HUES48 (cell line): ENCODE measurements at regions not wholly inside any gene's neighbourhood (a gene's known extent, or its start where the extent isn't known, plus 50 kb on each side); places are given as distances from the start of the nearest gene placed in this dataset.

Experiments
- H3K27ac ChIP-seq: one replicate; pipeline ENCODE4 v1.7.0; 2013; ENCODE audit warnings: low read depth, low read length, inconsistent platforms
- H3K27me3 ChIP-seq: 2 replicates; pipeline ENCODE4 v1.6.1; 2013; ENCODE audit warnings: mild to moderate bottlenecking, low read length; ENCODE audit not compliant: control insufficient read depth, insufficient read depth
- H3K36me3 ChIP-seq: 2 replicates; pipeline ENCODE4 v1.6.1; 2013; ENCODE audit warnings: low read length; ENCODE audit not compliant: control insufficient read depth, insufficient read depth
- H3K4me1 ChIP-seq: 2 replicates; pipeline ENCODE4 v1.6.1; 2013; ENCODE audit warnings: mild to moderate bottlenecking, low read length; ENCODE audit not compliant: control insufficient read depth, insufficient read depth
- H3K4me3 ChIP-seq: 2 replicates; pipeline ENCODE4 v1.5.1; 2013; ENCODE audit warnings: mild to moderate bottlenecking, low read depth, low read length
- H3K9ac ChIP-seq: 2 replicates; pipeline ENCODE4 v1.6.1; 2013; ENCODE audit warnings: mild to moderate bottlenecking, low read depth, low read length, moderate library complexity
- H3K9me3 ChIP-seq: 2 replicates; pipeline ENCODE4 v1.6.1; 2013; ENCODE audit warnings: low read length; ENCODE audit not compliant: control insufficient read depth, insufficient read depth

DNA sequence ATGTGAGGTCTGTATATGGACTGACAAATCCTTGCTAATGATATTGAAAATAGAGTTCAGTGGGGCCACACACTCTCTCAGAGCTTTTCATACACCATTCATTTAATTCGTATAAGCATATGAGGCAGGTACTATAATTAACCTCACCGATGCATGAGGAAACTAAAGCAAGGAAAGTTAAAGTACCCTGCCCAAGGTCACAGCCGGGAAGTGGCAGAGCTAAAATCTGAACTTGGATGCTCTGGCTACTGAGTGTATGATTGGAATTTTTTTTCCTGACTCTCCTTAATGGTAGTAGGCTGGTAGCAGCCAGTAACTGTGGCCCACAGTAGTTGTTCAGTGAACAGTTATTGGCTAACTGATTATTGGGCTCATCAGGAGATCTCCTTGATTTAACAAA is 135.3 kb downstream of the NUDT12 start:
- Histone ChIP-seq H3K9ac (no peak overlapping the region), H3K27ac (no peak overlapping the region), H3K4me1 (no peaks in the 10 kb centered on the region), H3K4me3 (no peak overlapping the region), H3K36me3 (no peaks in the 10 kb centered on the region), H3K9me3 (no peaks in the 10 kb centered on the region), H3K27me3 (no peaks in the 10 kb centered on the region)

GRCh38 chr5:103425686-103426454 is 136.7 kb downstream of the NUDT12 start:
- no peak overlapping the region for H3K9ac ChIP-seq
- no peaks in the 10 kb centered on the region for H3K27me3 ChIP-seq
- H3K9me3 ChIP-seq = no peaks in the 10 kb centered on the region
- H3K36me3 ChIP-seq = no peaks in the 10 kb centered on the region
- no peak overlapping the region for H3K4me3 ChIP-seq
- H3K27ac ChIP-seq = no peak overlapping the region
- H3K4me1 ChIP-seq = no peaks in the 10 kb centered on the region

DNA sequence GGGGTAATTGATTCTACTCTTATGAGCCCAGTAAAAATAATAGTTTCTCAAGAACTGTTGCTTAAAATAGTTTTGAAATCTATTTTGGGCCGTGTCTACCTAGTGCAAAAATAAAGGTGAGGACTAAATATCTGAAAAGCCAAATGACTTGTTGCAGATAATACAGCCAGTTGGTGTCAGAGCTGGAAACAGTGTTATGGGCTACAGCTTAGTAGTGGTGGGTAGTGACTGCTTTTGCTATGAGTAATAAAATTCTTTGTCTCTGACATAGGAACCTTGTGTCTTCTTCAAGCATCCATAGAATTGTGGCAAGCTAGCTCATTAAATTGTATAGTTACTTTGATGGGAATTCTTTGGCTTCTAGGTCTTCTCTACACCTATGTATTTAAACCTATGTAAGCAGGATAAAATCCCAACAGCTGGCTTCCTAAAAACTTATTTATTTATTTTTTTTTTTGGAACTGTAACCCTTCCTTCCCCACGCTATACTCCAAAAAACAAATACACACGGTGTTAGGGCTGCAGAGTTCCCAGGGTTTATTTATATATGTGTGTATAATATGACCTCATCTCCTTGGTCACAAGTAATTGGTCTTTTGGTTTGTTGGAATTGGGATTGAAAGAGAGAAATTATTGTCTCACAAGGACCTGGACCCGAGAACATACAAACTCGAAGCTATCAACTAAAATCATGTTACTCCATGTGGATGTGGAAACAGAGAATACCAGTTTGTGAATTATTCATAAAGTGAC is 138.0 kb downstream of the NUDT12 start:
- no peaks in the 10 kb centered on the region for H3K9me3 ChIP-seq
- H3K4me1 ChIP-seq = no peaks in the 10 kb centered on the region
- no peak overlapping the region for H3K27ac ChIP-seq
- H3K4me3 ChIP-seq = no peak overlapping the region
- no peaks in the 10 kb centered on the region for H3K27me3 ChIP-seq
- H3K36me3 ChIP-seq = no peaks in the 10 kb centered on the region
- H3K9ac ChIP-seq = no peak overlapping the region

DNA sequence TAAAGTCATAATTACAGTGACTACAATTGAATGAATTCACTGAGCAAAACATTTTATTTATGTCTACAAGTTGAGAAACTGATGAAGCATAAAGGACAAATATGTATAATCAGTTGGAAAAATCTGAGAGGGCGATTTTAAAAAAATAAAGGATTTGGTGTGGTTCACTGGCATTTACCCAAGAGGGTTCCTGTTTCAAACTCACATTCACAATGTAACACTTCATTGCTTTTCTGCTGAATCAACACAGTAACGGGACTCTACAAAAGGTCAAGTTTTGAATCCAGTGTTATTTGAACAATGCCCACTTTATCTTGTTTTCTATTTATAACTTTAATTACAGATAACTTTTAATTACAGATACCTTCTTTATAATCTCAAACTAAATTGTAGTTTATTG is 138.6 kb downstream of the NUDT12 start:
- no peaks in the 10 kb centered on the region for H3K9me3 ChIP-seq
- no peak overlapping the region for H3K9ac ChIP-seq
- no peaks in the 10 kb centered on the region for H3K27me3 ChIP-seq
- H3K27ac ChIP-seq = no peak overlapping the region
- H3K36me3 ChIP-seq = no peaks in the 10 kb centered on the region
- no peaks in the 10 kb centered on the region for H3K4me1 ChIP-seq
- no peak overlapping the region for H3K4me3 ChIP-seq

GRCh38 chr5:103422756-103423155 is 139.8 kb downstream of the NUDT12 start:
- Histone ChIP-seq H3K9me3 (no peaks in the 10 kb centered on the region), H3K4me1 (no peaks in the 10 kb centered on the region), H3K4me3 (no peak overlapping the region), H3K9ac (no peak overlapping the region), H3K27ac (no peak overlapping the region), H3K27me3 (no peaks in the 10 kb centered on the region), H3K36me3 (no peaks in the 10 kb centered on the region)

GRCh38 chr5:103414604-103415003 is 148.0 kb downstream of the NUDT12 start:
- H3K9me3 ChIP-seq = no peaks in the 10 kb centered on the region
- no peak overlapping the region for H3K4me3 ChIP-seq
- no peak overlapping the region for H3K9ac ChIP-seq
- H3K36me3 ChIP-seq = no peaks in the 10 kb centered on the region
- H3K4me1 ChIP-seq = no peaks in the 10 kb centered on the region
- H3K27me3 ChIP-seq = no peaks in the 10 kb centered on the region
- no peak overlapping the region for H3K27ac ChIP-seq

DNA sequence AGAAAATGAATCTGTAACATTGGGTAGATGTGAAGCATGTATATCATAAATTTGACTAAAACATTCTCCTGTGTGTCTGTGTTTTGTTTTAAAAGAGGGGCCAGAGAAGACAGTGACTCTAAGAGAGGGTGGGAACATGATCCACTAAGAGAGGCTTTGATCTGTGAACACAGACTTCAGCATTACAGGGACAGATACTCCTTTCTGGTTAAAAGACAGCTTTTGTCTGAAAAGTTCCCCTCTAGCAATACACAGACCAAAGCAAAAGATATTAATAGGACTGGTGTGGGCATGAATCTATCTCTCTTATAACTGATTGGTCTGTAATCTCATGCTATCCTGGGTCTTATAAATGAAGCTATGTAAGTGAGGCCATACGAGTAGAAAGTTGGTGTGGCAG is 150.9 kb downstream of the NUDT12 start:
- H3K27me3 ChIP-seq = no peaks in the 10 kb centered on the region
- H3K27ac ChIP-seq = no peak overlapping the region
- no peaks in the 10 kb centered on the region for H3K9me3 ChIP-seq
- no peak overlapping the region for H3K4me3 ChIP-seq
- no peaks in the 10 kb centered on the region for H3K4me1 ChIP-seq
- no peak overlapping the region for H3K9ac ChIP-seq
- no peaks in the 10 kb centered on the region for H3K36me3 ChIP-seq

- no peaks in the 10 kb centered on the region for H3K4me1 ChIP-seq
- no peaks in the 10 kb centered on the region for H3K27me3 ChIP-seq
Measured at GRCh38 chr5:103410172-103410571, 151.6 kb downstream of the MACIR start.

GRCh38 chr5:103409013-103409670 is 150.6 kb downstream of the MACIR start:
- Histone ChIP-seq H3K4me1 (no peaks in the 10 kb centered on the region), H3K27me3 (no peaks in the 10 kb centered on the region), H3K27ac (no peak overlapping the region), H3K4me3 (no peak overlapping the region), H3K9me3 (no peaks in the 10 kb centered on the region), H3K36me3 (no peaks in the 10 kb centered on the region), H3K9ac (no peak overlapping the region)

More at GRCh38 chr5:103410172-103410571, 151.6 kb downstream of the MACIR start:
- Histone ChIP-seq H3K27ac (no peak overlapping the region), H3K9me3 (no peaks in the 10 kb centered on the region), H3K36me3 (no peaks in the 10 kb centered on the region), H3K9ac (no peak overlapping the region), H3K4me3 (no peak overlapping the region)

- H3K4me1 ChIP-seq = no peaks in the 10 kb centered on the region
- no peak overlapping the region for H3K9ac ChIP-seq
- no peak overlapping the region for H3K4me3 ChIP-seq
- H3K36me3 ChIP-seq = no peaks in the 10 kb centered on the region
- no peak overlapping the region for H3K27ac ChIP-seq
- no peaks in the 10 kb centered on the region for H3K27me3 ChIP-seq
- H3K9me3 ChIP-seq = no peaks in the 10 kb centered on the region
Measured at GRCh38 chr5:103408408-103408807, 149.8 kb downstream of the MACIR start.

- H3K9me3 ChIP-seq = no peaks in the 10 kb centered on the region
- no peak overlapping the region for H3K9ac ChIP-seq
- no peaks in the 10 kb centered on the region for H3K36me3 ChIP-seq
- H3K4me1 ChIP-seq = no peaks in the 10 kb centered on the region
- no peaks in the 10 kb centered on the region for H3K27me3 ChIP-seq
- no peak overlapping the region for H3K4me3 ChIP-seq
- no peak overlapping the region for H3K27ac ChIP-seq
Measured at GRCh38 chr5:103407402-103407801, 148.8 kb downstream of the MACIR start.
